Sigmoid colon (tissue), 6 donors: ENCODE measurements at regions not wholly inside any gene's neighbourhood (a gene's known extent, or its start where the extent isn't known, plus 50 kb on each side); places are given as distances from the start of the nearest gene placed in this dataset.

Source experiments
- DNase-seq: peaks from one replicate; pipeline ENCODE4 v3.0.0-alpha.2; 2019
- H3K27ac ChIP-seq, 4 donors: fragments of 200-600 bp; sonication (generic); one replicate each; pipeline ENCODE4 v1.5.1; 2016 to 2019; ENCODE audit warnings: mild to moderate bottlenecking in 1 of 4
- H3K27me3 ChIP-seq, 3 donors: fragments of 200-600 bp; sonication (generic); one replicate each; pipeline ENCODE4 v1.5.1; 2019; ENCODE audit warnings: mild to moderate bottlenecking in 1 of 3
- H3K36me3 ChIP-seq, 4 donors: fragments of 200-600 bp; sonication (generic); one replicate each; pipeline ENCODE4 v1.5.1; 2016 to 2019
- H3K4me1 ChIP-seq, 4 donors: fragments of 200-600 bp; sonication (generic); one replicate each; pipeline ENCODE4 v1.5.1; 2017 to 2019
- H3K4me3 ChIP-seq, 4 donors: fragments of 200-600 bp; sonication (generic); one replicate each; pipeline ENCODE4 v1.5.1; 2017 to 2019; ENCODE audit warnings: mild to moderate bottlenecking in 2 of 4, moderate library complexity in 1 of 4
- H3K9me3 ChIP-seq, 4 donors: fragments of 200-600 bp in 3 of 4; sonication (generic) in 3 of 4; one replicate each; pipeline versions ENCODE4 v1.5.1 to v1.6.1; 2013 to 2019
- CTCF ChIP-seq, 4 experiments: fragments of 450-650 bp in 3 of 4; fragments of 200-600 bp in 1 of 4; IDR thresholded peaks; one replicate each; pipeline ENCODE4 v1.5.1; 2016 to 2019; ENCODE audit warnings: antibody characterized with exemption in 4 of 4, mild to moderate bottlenecking in 3 of 4, moderate library complexity in 2 of 4
- EP300 ChIP-seq, 4 donors: sonication (generic); formaldehyde crosslinking; IDR thresholded peaks; one replicate each; pipeline ENCODE4 v1.6.1; 2017; ENCODE audit warnings: antibody characterized with exemption in 4 of 4
- POLR2A ChIP-seq, 2 donors: fragments of 450-650 bp; IDR thresholded peaks; one replicate each; pipeline ENCODE4 v1.6.1; 2016; ENCODE audit warnings: antibody characterized with exemption in 2 of 2, mild to moderate bottlenecking in 2 of 2, moderate library complexity in 2 of 2
- POLR2AphosphoS5 ChIP-seq, 4 donors: sonication (generic); formaldehyde crosslinking; IDR thresholded peaks; one replicate each; pipeline ENCODE4 v1.6.1; 2017; ENCODE audit warnings: antibody characterized with exemption in 4 of 4
- WGBS, 2 donors: extraction: QIAGEN DNeasy Blood & Tissue Kit; methylation state at CpG; one replicate each; pipeline ENCODE4 v1.1.7; 2013; 5-methylcytosine and 5-hydroxymethylcytosine counted together
- intact Hi-C: fragments of 100-400 bp; cut with DNase I; formaldehyde crosslinking; loops from one replicate; pipeline ENCODE4 v1.15.1; 2023
- donor health status: healthy with polysubstance abuse.
- donor health status: healthy.

- no peak for DNase-seq
- 60 to 68% methylated on average over 2 of the region's 2 CpGs for WGBS, 2 donors
- H3K9me3 ChIP-seq, result no peaks in the 10 kb centered on the region
- intact Hi-C loops, result no loop called here
- no peaks in the 10 kb centered on the region for H3K27me3 ChIP-seq
- TF ChIP-seq POLR2A (IDR thresholded peaks at IDR 0.05), result no peak
- TF ChIP-seq CTCF (IDR thresholded peaks at IDR 0.05), result no peak
- TF ChIP-seq EP300 (IDR thresholded peaks at IDR 0.05), result no peak
- no peak for TF ChIP-seq POLR2AphosphoS5 (IDR thresholded peaks at IDR 0.05)
- H3K27ac ChIP-seq, result no peak overlapping the region
- no peaks in the 10 kb centered on the region for H3K4me1 ChIP-seq
- no peaks in the 10 kb centered on the region for H3K36me3 ChIP-seq
- H3K4me3 ChIP-seq, result no peak overlapping the region
These were observed 746.6 kb downstream of the LRFN5 start for GRCh38 chr14:42353315-42353714.

GRCh38 chr14:42335918-42336317 lies 729.2 kb downstream of the LRFN5 start:
- no peaks in the 10 kb centered on the region for H3K4me1 ChIP-seq
- H3K27me3 ChIP-seq, result no peaks in the 10 kb centered on the region
- no peak for DNase-seq
- H3K4me3 ChIP-seq, result no peak overlapping the region
- WGBS, 2 donors, result 44 to 70% methylated on average over 1 of the region's 1 CpG
- TF ChIP-seq CTCF (IDR thresholded peaks at IDR 0.05) (no peak), EP300 (IDR thresholded peaks at IDR 0.05) (no peak), POLR2A (IDR thresholded peaks at IDR 0.05) (no peak), POLR2AphosphoS5 (IDR thresholded peaks at IDR 0.05) (no peak)
- no peak overlapping the region for H3K27ac ChIP-seq
- no peaks in the 10 kb centered on the region for H3K9me3 ChIP-seq
- no peaks in the 10 kb centered on the region for H3K36me3 ChIP-seq
- intact Hi-C loops, result no loop called here

- Histone ChIP-seq H3K4me3 (no peak overlapping the region), H3K27me3 (no peaks in the 10 kb centered on the region), H3K9me3 (no peaks in the 10 kb centered on the region), H3K27ac (no peak overlapping the region), H3K36me3 (no peaks in the 10 kb centered on the region), H3K4me1 (no peaks in the 10 kb centered on the region)
- TF ChIP-seq POLR2A (IDR thresholded peaks at IDR 0.05) (no peak), POLR2AphosphoS5 (IDR thresholded peaks at IDR 0.05) (no peak), CTCF (IDR thresholded peaks at IDR 0.05) (no peak), EP300 (IDR thresholded peaks at IDR 0.05) (no peak)
- DNase-seq, result no peak
- WGBS, 2 donors, result 91 to 97% methylated on average over 2 of the region's 2 CpGs
- intact Hi-C loops, result no loop called here
These were observed 728.3 kb downstream of the LRFN5 start for GRCh38 chr14:42334931-42335330.

- intact Hi-C loops, result no loop called here
- TF ChIP-seq POLR2A (IDR thresholded peaks at IDR 0.05), result no peak
- 31 to 73% methylated on average over 1 of the region's 1 CpG for WGBS, 2 donors
These were observed 716.8 kb downstream of the LRFN5 start for GRCh38 chr14:42323426-42323825.

GRCh38 chr14:42322531-42323284 lies 716.0 kb downstream of the LRFN5 start:
- WGBS, 2 donors, result 61 to 65% methylated on average over 3 of the region's 3 CpGs
- Histone ChIP-seq H3K36me3 (no peaks in the 10 kb centered on the region), H3K27ac (no peak overlapping the region), H3K27me3 (no peaks in the 10 kb centered on the region), H3K9me3 (no peaks in the 10 kb centered on the region), H3K4me1 (no peaks in the 10 kb centered on the region), H3K4me3 (no peak overlapping the region)
- DNase-seq, result no peak
- no peak for TF ChIP-seq CTCF (IDR thresholded peaks at IDR 0.05)
- TF ChIP-seq POLR2A (IDR thresholded peaks at IDR 0.05), result no peak
- TF ChIP-seq EP300 (IDR thresholded peaks at IDR 0.05), result no peak
- no peak for TF ChIP-seq POLR2AphosphoS5 (IDR thresholded peaks at IDR 0.05)
- intact Hi-C loops, result no loop called here

More at GRCh38 chr14:42323426-42323825, 716.8 kb downstream of the LRFN5 start:
- H3K4me3 ChIP-seq, result no peak overlapping the region
- no peaks in the 10 kb centered on the region for H3K36me3 ChIP-seq
- H3K27me3 ChIP-seq, result no peaks in the 10 kb centered on the region
- no peaks in the 10 kb centered on the region for H3K9me3 ChIP-seq
- DNase-seq, result no peak
- H3K27ac ChIP-seq, result no peak overlapping the region
- no peaks in the 10 kb centered on the region for H3K4me1 ChIP-seq
